GM23248 (cell line): ENCODE measurements at regions not wholly inside any gene's neighbourhood (a gene's known extent, or its start where the extent isn't known, plus 50 kb on each side); places are given as distances from the start of the nearest gene placed in this dataset.

Experiments used
- EZH2 ChIP-seq: fragments of 200-600 bp; sonication (generic); IDR thresholded peaks from 2 replicates; pipeline ENCODE4 v1.6.1; 2018; ENCODE audit warnings: antibody characterized with exemption, mild to moderate bottlenecking; ENCODE audit not compliant: insufficient read depth, poor library complexity, severe bottlenecking
- EZH2phosphoT487 ChIP-seq: fragments of 200-600 bp; sonication (generic); IDR thresholded peaks from 2 replicates; pipeline ENCODE4 v1.6.1; 2018; ENCODE audit warnings: antibody characterized with exemption, moderate library complexity, mild to moderate bottlenecking, low read depth; ENCODE audit not compliant: insufficient read depth

GRCh38 chr7:139180700-139181311 lies 50.2 kb upstream of the UBN2 start:
- TF ChIP-seq EZH2phosphoT487 = no peak
- TF ChIP-seq EZH2 = no peak
